ENCODE measurements at regions not wholly inside any gene's neighbourhood (a gene's known extent, or its start where the extent isn't known, plus 50 kb on each side); places are given as distances from the start of the nearest gene placed in this dataset.

DNA sequence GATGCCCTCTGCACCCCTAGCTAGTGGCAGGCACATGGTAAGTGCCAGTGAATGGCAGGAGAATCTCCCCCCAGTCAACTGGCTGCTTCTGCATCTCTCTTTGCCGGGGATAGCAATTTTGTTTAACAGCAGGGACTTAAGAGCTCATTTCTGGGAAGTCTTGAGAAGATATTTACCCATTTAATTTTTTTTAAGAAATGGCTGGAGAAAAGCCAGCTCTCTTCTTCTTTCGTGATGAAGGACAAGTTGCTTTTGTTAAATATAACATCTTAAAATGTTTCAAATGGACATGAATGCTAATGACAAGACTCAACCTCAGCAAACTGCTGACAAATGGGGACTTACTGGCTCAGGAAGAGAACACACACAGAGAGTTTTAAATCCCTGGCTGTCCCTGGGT lies 55.0 kb upstream of the IYD start:
- no peak for TF ChIP-seq FOXP2 (optimal IDR thresholded peaks at IDR 0.05; ENCODE audit: borderline replicate concordance, extremely low read depth, extremely low read length, insufficient read depth)
- no peak for TF ChIP-seq POLR2AphosphoS5 (IDR thresholded peaks at IDR 0.05; ENCODE audit: low read depth, low read length)
- TF ChIP-seq SIN3A (IDR thresholded peaks at IDR 0.05; ENCODE audit: borderline replicate concordance, insufficient read depth, low read length) = no peak
- no peak for TF ChIP-seq TAF1 (IDR thresholded peaks at IDR 0.05; ENCODE audit: borderline replicate concordance, insufficient read depth, low read length)
- TF ChIP-seq, protein P1, sequence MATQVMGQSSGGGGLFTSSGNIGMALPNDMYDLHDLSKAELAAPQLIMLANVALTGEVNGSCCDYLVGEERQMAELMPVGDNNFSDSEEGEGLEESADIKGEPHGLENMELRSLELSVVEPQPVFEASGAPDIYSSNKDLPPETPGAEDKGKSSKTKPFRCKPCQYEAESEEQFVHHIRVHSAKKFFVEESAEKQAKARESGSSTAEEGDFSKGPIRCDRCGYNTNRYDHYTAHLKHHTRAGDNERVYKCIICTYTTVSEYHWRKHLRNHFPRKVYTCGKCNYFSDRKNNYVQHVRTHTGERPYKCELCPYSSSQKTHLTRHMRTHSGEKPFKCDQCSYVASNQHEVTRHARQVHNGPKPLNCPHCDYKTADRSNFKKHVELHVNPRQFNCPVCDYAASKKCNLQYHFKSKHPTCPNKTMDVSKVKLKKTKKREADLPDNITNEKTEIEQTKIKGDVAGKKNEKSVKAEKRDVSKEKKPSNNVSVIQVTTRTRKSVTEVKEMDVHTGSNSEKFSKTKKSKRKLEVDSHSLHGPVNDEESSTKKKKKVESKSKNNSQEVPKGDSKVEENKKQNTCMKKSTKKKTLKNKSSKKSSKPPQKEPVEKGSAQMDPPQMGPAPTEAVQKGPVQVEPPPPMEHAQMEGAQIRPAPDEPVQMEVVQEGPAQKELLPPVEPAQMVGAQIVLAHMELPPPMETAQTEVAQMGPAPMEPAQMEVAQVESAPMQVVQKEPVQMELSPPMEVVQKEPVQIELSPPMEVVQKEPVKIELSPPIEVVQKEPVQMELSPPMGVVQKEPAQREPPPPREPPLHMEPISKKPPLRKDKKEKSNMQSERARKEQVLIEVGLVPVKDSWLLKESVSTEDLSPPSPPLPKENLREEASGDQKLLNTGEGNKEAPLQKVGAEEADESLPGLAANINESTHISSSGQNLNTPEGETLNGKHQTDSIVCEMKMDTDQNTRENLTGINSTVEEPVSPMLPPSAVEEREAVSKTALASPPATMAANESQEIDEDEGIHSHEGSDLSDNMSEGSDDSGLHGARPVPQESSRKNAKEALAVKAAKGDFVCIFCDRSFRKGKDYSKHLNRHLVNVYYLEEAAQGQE (IDR thresholded peaks at IDR 0.05; ENCODE audit: insufficient read depth in 1 of 2, low read depth in 2 of 2, low read length in 2 of 2) = no peak

DNA sequence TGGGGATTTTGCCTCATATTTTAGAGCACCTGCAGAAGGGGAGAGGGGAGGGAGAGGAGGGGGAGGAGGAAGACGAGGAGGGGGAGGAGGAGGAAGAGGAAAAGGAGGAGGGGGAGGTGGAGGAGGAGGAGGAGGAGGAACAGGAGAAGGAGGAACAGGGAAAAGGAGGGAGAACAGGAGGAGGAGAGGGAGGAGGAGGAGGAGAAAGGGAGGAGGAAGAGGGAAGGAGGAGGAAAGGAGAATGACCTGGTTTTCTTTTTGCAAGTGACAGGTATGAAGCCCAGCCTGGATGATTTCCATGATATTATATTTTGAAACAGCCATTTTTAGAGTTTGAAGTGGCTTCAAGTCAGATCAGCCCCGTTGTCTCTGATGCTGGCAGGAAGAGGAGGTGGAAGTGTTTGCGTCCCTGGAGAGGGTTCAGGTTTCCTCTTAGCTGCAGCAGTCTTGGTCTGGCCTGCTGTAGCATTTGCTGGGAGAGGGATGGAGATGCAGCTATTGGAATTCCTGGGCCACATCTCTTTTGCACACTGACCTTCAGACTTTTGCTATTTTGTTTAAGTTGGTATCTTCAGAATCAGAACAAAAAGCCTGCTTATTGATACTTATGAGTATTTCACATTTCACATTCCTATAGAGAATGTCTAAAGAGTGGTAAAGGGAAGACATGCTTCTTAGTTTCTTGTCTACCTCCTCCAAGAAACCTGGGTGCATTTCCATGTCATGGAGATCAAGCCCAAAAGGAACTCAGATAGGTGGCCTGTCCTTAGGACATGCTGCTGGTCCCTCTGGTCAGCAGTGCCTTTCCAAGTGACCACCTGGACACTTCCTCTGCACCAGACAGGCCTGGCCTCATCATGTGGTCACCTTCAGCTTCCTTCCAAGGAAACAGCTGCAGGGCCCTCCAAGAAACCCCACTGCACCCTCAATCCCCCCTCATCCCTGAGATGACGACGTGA lies 54.3 kb upstream of the IYD start:
- no peak for TF ChIP-seq SIN3A (IDR thresholded peaks at IDR 0.05; ENCODE audit: borderline replicate concordance, insufficient read depth, low read length)

DNA sequence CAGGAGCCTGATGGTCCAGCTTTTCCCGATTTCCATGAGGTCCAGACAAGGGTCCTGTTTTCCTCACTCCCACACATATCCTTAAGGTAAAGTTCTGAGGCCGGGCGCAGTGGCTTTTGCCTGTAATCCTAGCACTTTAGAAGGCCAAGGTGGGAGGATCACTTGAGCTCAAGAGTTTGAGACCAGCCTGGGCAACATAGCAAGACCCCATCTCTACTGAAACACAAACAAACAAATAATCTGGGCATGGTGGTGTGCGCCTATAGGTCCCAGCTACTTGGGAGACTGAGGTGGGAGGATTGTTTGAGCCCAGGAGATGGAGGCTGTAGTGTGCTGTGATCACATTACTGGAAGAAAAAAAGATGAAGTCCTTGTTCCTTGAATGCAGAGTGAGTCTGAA lies 53.2 kb upstream of the IYD start:
- TF ChIP-seq, protein P1 (IDR thresholded peaks at IDR 0.05; ENCODE audit: insufficient read depth in 1 of 2, low read depth in 2 of 2, low read length in 2 of 2) = no peak
- TF ChIP-seq SIN3A (IDR thresholded peaks at IDR 0.05; ENCODE audit: borderline replicate concordance, insufficient read depth, low read length) (no peak), POLR2AphosphoS5 (IDR thresholded peaks at IDR 0.05; ENCODE audit: low read depth, low read length) (no peak), FOXP2 (optimal IDR thresholded peaks at IDR 0.05; ENCODE audit: borderline replicate concordance, extremely low read depth, extremely low read length, insufficient read depth) (no peak), TAF1 (IDR thresholded peaks at IDR 0.05; ENCODE audit: borderline replicate concordance, insufficient read depth, low read length) (no peak)

DNA sequence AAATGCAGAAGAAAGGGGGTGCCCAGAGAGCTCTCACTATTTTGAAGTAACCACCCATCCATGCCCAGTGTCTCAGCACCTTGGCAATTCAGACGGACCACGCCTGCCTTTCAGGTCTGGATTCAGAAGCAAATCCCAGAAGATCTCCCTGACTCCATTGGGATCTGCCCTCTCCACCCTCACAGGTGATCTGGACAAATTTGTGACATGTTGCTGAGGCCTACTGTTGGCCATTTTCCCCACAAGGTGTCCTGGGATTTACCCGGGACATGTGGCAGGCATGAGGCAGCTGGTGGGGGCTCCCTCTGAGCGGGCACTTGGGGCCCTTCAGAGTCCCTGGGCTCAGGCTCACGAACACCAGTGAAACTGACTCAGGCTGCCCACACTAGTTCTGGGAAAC lies 51.9 kb upstream of the IYD start:
- TF ChIP-seq FOXP2 (optimal IDR thresholded peaks at IDR 0.05; ENCODE audit: borderline replicate concordance, extremely low read depth, extremely low read length, insufficient read depth) (no peak), POLR2AphosphoS5 (IDR thresholded peaks at IDR 0.05; ENCODE audit: low read depth, low read length) (no peak), TAF1 (IDR thresholded peaks at IDR 0.05; ENCODE audit: borderline replicate concordance, insufficient read depth, low read length) (no peak), SIN3A (IDR thresholded peaks at IDR 0.05; ENCODE audit: borderline replicate concordance, insufficient read depth, low read length) (no peak)
- TF ChIP-seq, protein P1 (IDR thresholded peaks at IDR 0.05; ENCODE audit: insufficient read depth in 1 of 2, low read depth in 2 of 2, low read length in 2 of 2) = no peak

Data from PFSK-1 (cell line).